Astrocyte (in vitro differentiated cells and primary cell): ENCODE measurements at regions not wholly inside any gene's neighbourhood (a gene's known extent, or its start where the extent isn't known, plus 50 kb on each side); places are given as distances from the start of the nearest gene placed in this dataset.

Experiments
- DNase-seq: peaks from one replicate; pipeline ENCODE4 v3.0.0-alpha.2; 2010; ENCODE audit warnings: low read depth
- FAIRE-seq: peaks from 2 replicates; lab custom pipeline; 2011; peaks lifted over from hg19 to GRCh38; lab: Jason Lieb, UNC
- H2AFZ ChIP-seq: 2 replicates; pipeline ENCODE4 v1.6.0; 2012; ENCODE audit warnings: low read depth, low read length, inconsistent platforms
- H3K27ac ChIP-seq: 2 replicates; pipeline ENCODE4 v1.5.1; 2011; ENCODE audit warnings: low read depth, low read length, inconsistent platforms
- H3K27me3 ChIP-seq: 2 replicates; pipeline ENCODE4 v1.6.0; 2011; ENCODE audit warnings: low read length, inconsistent platforms; ENCODE audit not compliant: insufficient read depth
- H3K36me3 ChIP-seq: 2 replicates; pipeline ENCODE4 v1.5.1; 2011; ENCODE audit warnings: low read length, inconsistent platforms; ENCODE audit not compliant: insufficient read depth
- H3K4me1 ChIP-seq: 2 replicates; pipeline ENCODE4 v1.5.1; 2011; ENCODE audit warnings: low read length, inconsistent platforms; ENCODE audit not compliant: insufficient read depth
- H3K4me2 ChIP-seq: 2 replicates; pipeline ENCODE4 v1.6.0; 2012; ENCODE audit warnings: low read length, inconsistent platforms
- H3K4me3 ChIP-seq: 2 replicates; pipeline ENCODE4 v1.5.1; 2011; ENCODE audit warnings: low read depth, mild to moderate bottlenecking, low read length, inconsistent platforms; ENCODE audit not compliant: insufficient read depth
- H3K79me2 ChIP-seq: 2 replicates; pipeline ENCODE4 v1.6.0; 2012; ENCODE audit warnings: mild to moderate bottlenecking, low read length, inconsistent platforms; ENCODE audit not compliant: insufficient read depth
- H3K9ac ChIP-seq: 2 replicates; pipeline ENCODE4 v1.6.0; 2012; ENCODE audit warnings: mild to moderate bottlenecking, low read length, inconsistent platforms
- H3K9me3 ChIP-seq: 2 replicates; pipeline ENCODE4 v1.5.1; 2012; ENCODE audit warnings: low read depth, mild to moderate bottlenecking, low read length, inconsistent platforms; ENCODE audit not compliant: insufficient read depth
- H4K20me1 ChIP-seq: 2 replicates; pipeline ENCODE4 v1.6.0; 2012; ENCODE audit warnings: low read length, inconsistent platforms; ENCODE audit not compliant: insufficient read depth
- H3K27ac Mint-ChIP-seq: one replicate; pipeline ENCODE4 v1.8.0; 2021; ENCODE audit warnings: mild to moderate bottlenecking, mixed read lengths; ENCODE audit not compliant: unreplicated experiment
- H3K27me3 Mint-ChIP-seq: one replicate; pipeline ENCODE4 v1.8.0; 2021; ENCODE audit warnings: low read depth, mixed read lengths; ENCODE audit not compliant: unreplicated experiment
- H3K36me3 Mint-ChIP-seq: one replicate; pipeline ENCODE4 v1.8.0; 2021; ENCODE audit warnings: low read depth, mixed read lengths; ENCODE audit not compliant: unreplicated experiment
- H3K4me1 Mint-ChIP-seq: one replicate; pipeline ENCODE4 v1.8.0; 2021; ENCODE audit warnings: low read depth, mixed read lengths; ENCODE audit not compliant: unreplicated experiment
- H3K4me3 Mint-ChIP-seq: one replicate; pipeline ENCODE4 v1.8.0; 2021; ENCODE audit warnings: mild to moderate bottlenecking, moderate library complexity, mixed read lengths; ENCODE audit not compliant: unreplicated experiment
- H3K9me3 Mint-ChIP-seq: one replicate; pipeline ENCODE4 v1.8.0; 2021; ENCODE audit warnings: mild to moderate bottlenecking, mixed read lengths; ENCODE audit not compliant: unreplicated experiment
- EZH2 ChIP-seq: IDR thresholded peaks from 2 replicates; pipeline ENCODE4 v1.6.1; 2012; ENCODE audit warnings: mild to moderate bottlenecking, low read length, inconsistent platforms; ENCODE audit not compliant: insufficient read depth
- TF ChIP-seq, protein P1 (sequence below): IDR thresholded peaks from 2 replicates; pipeline ENCODE4 v1.5.1; 2011; ENCODE audit warnings: low read depth, mild to moderate bottlenecking, inconsistent platforms, low read length, moderate library complexity; ENCODE audit not compliant: insufficient read depth

- peaks cover 19% of the 10 kb centered on the region for H3K27me3 Mint-ChIP-seq
- H3K9me3 ChIP-seq: peaks cover 4% of the 10 kb centered on the region
- no peaks in the 10 kb centered on the region for H3K79me2 ChIP-seq
- H3K36me3 ChIP-seq: no peaks in the 10 kb centered on the region
- no peak overlapping the region for H3K4me3 ChIP-seq
- no peaks in the 10 kb centered on the region for H3K36me3 Mint-ChIP-seq
- H3K4me2 ChIP-seq: no peak overlapping the region
- H3K27ac ChIP-seq: no peak overlapping the region
- peaks cover 4% of the 10 kb centered on the region for H3K9me3 Mint-ChIP-seq
- H4K20me1 ChIP-seq: no peaks in the 10 kb centered on the region
- no peaks in the 10 kb centered on the region for H3K27me3 ChIP-seq
- peaks cover under 1% of the 10 kb centered on the region for H3K4me1 Mint-ChIP-seq
- H2AFZ ChIP-seq: no peak overlapping the region
- TF ChIP-seq, protein P1, sequence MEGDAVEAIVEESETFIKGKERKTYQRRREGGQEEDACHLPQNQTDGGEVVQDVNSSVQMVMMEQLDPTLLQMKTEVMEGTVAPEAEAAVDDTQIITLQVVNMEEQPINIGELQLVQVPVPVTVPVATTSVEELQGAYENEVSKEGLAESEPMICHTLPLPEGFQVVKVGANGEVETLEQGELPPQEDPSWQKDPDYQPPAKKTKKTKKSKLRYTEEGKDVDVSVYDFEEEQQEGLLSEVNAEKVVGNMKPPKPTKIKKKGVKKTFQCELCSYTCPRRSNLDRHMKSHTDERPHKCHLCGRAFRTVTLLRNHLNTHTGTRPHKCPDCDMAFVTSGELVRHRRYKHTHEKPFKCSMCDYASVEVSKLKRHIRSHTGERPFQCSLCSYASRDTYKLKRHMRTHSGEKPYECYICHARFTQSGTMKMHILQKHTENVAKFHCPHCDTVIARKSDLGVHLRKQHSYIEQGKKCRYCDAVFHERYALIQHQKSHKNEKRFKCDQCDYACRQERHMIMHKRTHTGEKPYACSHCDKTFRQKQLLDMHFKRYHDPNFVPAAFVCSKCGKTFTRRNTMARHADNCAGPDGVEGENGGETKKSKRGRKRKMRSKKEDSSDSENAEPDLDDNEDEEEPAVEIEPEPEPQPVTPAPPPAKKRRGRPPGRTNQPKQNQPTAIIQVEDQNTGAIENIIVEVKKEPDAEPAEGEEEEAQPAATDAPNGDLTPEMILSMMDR: no peak
- TF ChIP-seq EZH2: no peak
- no peak overlapping the region for H3K9ac ChIP-seq
- no peaks in the 10 kb centered on the region for H3K4me1 ChIP-seq
- FAIRE-seq (no peak), DNase-seq (no peak)
- no peak overlapping the region for H3K4me3 Mint-ChIP-seq
- H3K27ac Mint-ChIP-seq: no peak overlapping the region
These were observed 220.1 kb downstream of the MYCN start for GRCh38 chr2:16160281-16161084.

DNA sequence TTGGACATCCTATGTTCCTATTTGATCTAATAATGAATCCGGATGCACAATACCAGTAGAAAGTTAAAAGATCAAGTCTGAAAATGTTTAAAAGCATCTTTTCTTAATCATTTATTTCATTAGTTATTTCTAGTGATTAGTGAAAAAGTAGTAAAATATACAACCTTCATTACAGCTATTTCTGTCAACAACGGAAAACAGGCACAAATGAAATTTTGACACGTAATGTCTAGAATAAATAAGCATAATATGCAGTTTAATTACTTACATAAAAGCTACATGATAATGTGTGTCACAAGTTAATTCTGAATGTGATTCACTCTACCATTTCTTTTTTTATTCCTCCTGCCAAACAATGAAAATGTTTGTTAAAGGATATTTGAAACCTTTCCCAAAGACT is 216.1 kb downstream of the MYCN start:
- Mint-ChIP-seq H3K9me3 (peaks cover 1% of the 10 kb centered on the region), H3K36me3 (no peaks in the 10 kb centered on the region), H3K27ac (no peak overlapping the region), H3K27me3 (peaks cover 11% of the 10 kb centered on the region), H3K4me3 (no peak overlapping the region), H3K4me1 (peaks cover 1% of the 10 kb centered on the region)
- Histone ChIP-seq H3K36me3 (no peaks in the 10 kb centered on the region), H3K27ac (no peak overlapping the region), H3K4me2 (no peak overlapping the region), H3K4me1 (no peaks in the 10 kb centered on the region), H3K79me2 (no peaks in the 10 kb centered on the region), H4K20me1 (no peaks in the 10 kb centered on the region), H2AFZ (no peak overlapping the region), H3K4me3 (no peak overlapping the region), H3K27me3 (no peaks in the 10 kb centered on the region), H3K9me3 (no peaks in the 10 kb centered on the region), H3K9ac (no peak overlapping the region)
- no peak for TF ChIP-seq EZH2
- TF ChIP-seq, protein P1: no peak
- DNase-seq (no peak), FAIRE-seq (no peak)

DNA sequence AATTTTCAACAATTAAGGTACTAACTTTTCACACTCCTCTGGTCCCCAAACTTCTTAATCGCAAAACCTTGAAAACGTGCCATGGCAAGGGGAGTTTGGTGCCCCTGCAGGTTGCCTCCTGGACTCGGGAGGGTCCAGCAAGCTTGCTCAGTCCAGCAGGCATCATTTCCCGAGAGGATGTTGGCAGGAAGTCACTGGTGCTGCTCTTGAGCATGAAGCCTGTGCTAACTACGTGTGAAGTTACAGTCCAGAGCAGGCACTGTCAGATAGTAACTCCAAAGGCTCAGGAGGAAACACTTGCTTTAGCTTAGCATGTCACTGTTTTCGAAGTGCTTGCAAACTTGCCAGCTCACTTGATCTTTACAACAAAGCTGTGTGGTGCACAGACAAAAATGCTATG is 215.4 kb downstream of the MYCN start:
- no peaks in the 10 kb centered on the region for H3K4me1 ChIP-seq
- H3K27ac ChIP-seq: no peak overlapping the region
- Mint-ChIP-seq H3K36me3 (no peaks in the 10 kb centered on the region), H3K9me3 (no peaks in the 10 kb centered on the region), H3K27me3 (peaks cover 5% of the 10 kb centered on the region), H3K4me3 (no peak overlapping the region), H3K27ac (no peak overlapping the region), H3K4me1 (peaks cover 1% of the 10 kb centered on the region)
- H4K20me1 ChIP-seq: no peaks in the 10 kb centered on the region
- TF ChIP-seq EZH2: no peak
- TF ChIP-seq, protein P1: no peak
- no peak for DNase-seq
- no peaks in the 10 kb centered on the region for H3K36me3 ChIP-seq
- H2AFZ ChIP-seq: no peak overlapping the region
- H3K79me2 ChIP-seq: no peaks in the 10 kb centered on the region
- no peak overlapping the region for H3K9ac ChIP-seq
- no peak overlapping the region for H3K4me2 ChIP-seq
- no peaks in the 10 kb centered on the region for H3K27me3 ChIP-seq
- H3K9me3 ChIP-seq: peaks cover 3% of the 10 kb centered on the region
- H3K4me3 ChIP-seq: no peak overlapping the region
- no peak for FAIRE-seq
